ENCODE measurements at regions not wholly inside any gene's neighbourhood (a gene's known extent, or its start where the extent isn't known, plus 50 kb on each side); places are given as distances from the start of the nearest gene placed in this dataset.

DNA sequence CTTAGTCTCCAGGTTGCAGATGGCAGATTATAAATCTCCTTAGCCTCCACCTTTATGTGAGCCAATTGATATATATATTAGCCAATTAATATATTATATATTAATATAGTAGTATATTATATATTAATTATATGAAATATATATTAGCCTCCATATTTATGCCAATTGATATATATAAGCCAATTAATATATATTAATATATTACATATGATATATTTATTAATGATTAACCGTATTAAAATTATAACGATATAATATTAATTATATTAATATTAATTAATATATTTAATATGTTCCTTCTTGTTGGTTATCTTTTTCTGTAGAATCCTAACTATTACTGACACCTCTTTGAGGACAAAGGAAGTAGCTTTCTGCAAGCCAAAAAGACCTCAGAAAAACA, 972.5 kb downstream of the GBE1 start:
- Histone ChIP-seq H3K27ac (no peak overlapping the region), H3K27me3 (no peaks in the 10 kb centered on the region), H3K4me3 (no peak overlapping the region), H3K36me3 (no peaks in the 10 kb centered on the region), H3K4me1 (no peaks in the 10 kb centered on the region), H3K9me3 (no peaks in the 10 kb centered on the region)
- TF ChIP-seq EP300 (IDR thresholded peaks at IDR 0.05; ENCODE audit: low read depth): no peak
- TF ChIP-seq, protein P1, sequence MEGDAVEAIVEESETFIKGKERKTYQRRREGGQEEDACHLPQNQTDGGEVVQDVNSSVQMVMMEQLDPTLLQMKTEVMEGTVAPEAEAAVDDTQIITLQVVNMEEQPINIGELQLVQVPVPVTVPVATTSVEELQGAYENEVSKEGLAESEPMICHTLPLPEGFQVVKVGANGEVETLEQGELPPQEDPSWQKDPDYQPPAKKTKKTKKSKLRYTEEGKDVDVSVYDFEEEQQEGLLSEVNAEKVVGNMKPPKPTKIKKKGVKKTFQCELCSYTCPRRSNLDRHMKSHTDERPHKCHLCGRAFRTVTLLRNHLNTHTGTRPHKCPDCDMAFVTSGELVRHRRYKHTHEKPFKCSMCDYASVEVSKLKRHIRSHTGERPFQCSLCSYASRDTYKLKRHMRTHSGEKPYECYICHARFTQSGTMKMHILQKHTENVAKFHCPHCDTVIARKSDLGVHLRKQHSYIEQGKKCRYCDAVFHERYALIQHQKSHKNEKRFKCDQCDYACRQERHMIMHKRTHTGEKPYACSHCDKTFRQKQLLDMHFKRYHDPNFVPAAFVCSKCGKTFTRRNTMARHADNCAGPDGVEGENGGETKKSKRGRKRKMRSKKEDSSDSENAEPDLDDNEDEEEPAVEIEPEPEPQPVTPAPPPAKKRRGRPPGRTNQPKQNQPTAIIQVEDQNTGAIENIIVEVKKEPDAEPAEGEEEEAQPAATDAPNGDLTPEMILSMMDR (IDR thresholded peaks at IDR 0.05): no peak
- no peak for TF ChIP-seq POLR2AphosphoS5 (IDR thresholded peaks at IDR 0.05)
- no peak for TF ChIP-seq POLR2A (IDR thresholded peaks at IDR 0.05)
- in situ Hi-C loops (cut with MboI; ENCODE audit: low pct_ligation_motif_present in 1 of 4, low pct_unique_long_range_greater_than_20kb in 1 of 4, low sequenced_read_pairs in 3 of 4): no loop called here
- intact Hi-C loops (cut with DNase I; ENCODE audit: low total_unique reads): no loop called here
- DNase-seq: no peak
- WGBS, 2 donors (ENCODE audit: low coverage in 1 of 2): 60 to 86% methylated on average over 2 of the region's 2 CpGs

DNA sequence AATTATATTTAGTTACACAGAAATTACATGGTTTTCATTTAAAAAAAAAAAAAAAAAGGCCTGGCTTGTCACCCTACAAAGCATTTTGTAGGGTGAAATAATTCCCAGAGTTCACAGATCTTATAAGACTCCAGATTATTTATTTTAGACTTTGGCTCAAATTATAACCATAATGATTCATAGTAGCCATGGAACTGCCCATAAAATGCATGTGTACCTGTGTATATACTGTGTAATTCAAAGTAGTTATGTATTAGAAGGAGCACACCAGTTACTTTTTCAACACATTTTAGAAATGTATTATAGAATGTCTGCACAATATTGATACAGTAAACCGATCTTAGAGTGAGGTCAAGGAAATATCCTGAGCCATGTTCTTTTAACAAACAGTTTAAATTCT, 975.6 kb downstream of the GBE1 start:
- in situ Hi-C loops (cut with MboI; ENCODE audit: low pct_ligation_motif_present in 1 of 4, low pct_unique_long_range_greater_than_20kb in 1 of 4, low sequenced_read_pairs in 3 of 4): no loop called here

DNA sequence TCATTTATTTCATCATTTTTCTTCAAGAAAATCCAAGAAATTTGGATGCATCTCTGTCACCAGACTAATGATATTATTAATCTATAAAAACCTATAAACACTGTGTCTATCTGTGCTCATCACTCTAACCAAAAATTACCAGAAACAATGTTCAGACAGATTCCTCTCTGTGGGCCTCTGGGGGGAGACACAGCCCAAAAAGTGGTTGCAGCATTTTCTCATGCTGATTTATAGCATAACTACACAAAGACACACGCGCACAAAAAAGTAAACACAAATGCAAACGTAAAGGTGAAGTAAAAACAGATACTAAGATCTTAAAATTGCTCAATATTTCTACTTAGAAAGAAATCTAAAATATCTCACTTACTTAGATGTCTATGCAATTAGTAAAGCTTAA, 976.0 kb downstream of the GBE1 start:
- intact Hi-C loops (cut with DNase I; ENCODE audit: low total_unique reads): no loop called here
- H3K27ac ChIP-seq: no peak overlapping the region
- H3K36me3 ChIP-seq: no peaks in the 10 kb centered on the region
- no peak overlapping the region for H3K4me3 ChIP-seq
- no peaks in the 10 kb centered on the region for H3K9me3 ChIP-seq
- in situ Hi-C loops (cut with MboI; ENCODE audit: low pct_ligation_motif_present in 1 of 4, low pct_unique_long_range_greater_than_20kb in 1 of 4, low sequenced_read_pairs in 3 of 4): no loop called here
- TF ChIP-seq POLR2A (IDR thresholded peaks at IDR 0.05) (no peak), EP300 (IDR thresholded peaks at IDR 0.05; ENCODE audit: low read depth) (no peak), POLR2AphosphoS5 (IDR thresholded peaks at IDR 0.05) (no peak)
- TF ChIP-seq, protein P1 (IDR thresholded peaks at IDR 0.05): no peak
- no peak for DNase-seq
- no peaks in the 10 kb centered on the region for H3K4me1 ChIP-seq
- WGBS, 2 donors (ENCODE audit: low coverage in 1 of 2): 13 to 38% methylated on average over 3 of the region's 3 CpGs
- no peaks in the 10 kb centered on the region for H3K27me3 ChIP-seq

More for the DNA sequence above, 975.6 kb downstream of the GBE1 start:
- Histone ChIP-seq H3K4me3 (no peak overlapping the region), H3K27me3 (no peaks in the 10 kb centered on the region), H3K4me1 (no peaks in the 10 kb centered on the region), H3K9me3 (no peaks in the 10 kb centered on the region), H3K36me3 (no peaks in the 10 kb centered on the region), H3K27ac (no peak overlapping the region)
- WGBS, 2 donors (ENCODE audit: low coverage in 1 of 2): 42 to 63% methylated on average over 1 of the region's 1 CpG
- DNase-seq: no peak
- TF ChIP-seq POLR2A (IDR thresholded peaks at IDR 0.05) (no peak), POLR2AphosphoS5 (IDR thresholded peaks at IDR 0.05) (no peak), EP300 (IDR thresholded peaks at IDR 0.05; ENCODE audit: low read depth) (no peak)
- TF ChIP-seq, protein P1 (IDR thresholded peaks at IDR 0.05): no peak
- intact Hi-C loops (cut with DNase I; ENCODE audit: low total_unique reads): no loop called here

DNA sequence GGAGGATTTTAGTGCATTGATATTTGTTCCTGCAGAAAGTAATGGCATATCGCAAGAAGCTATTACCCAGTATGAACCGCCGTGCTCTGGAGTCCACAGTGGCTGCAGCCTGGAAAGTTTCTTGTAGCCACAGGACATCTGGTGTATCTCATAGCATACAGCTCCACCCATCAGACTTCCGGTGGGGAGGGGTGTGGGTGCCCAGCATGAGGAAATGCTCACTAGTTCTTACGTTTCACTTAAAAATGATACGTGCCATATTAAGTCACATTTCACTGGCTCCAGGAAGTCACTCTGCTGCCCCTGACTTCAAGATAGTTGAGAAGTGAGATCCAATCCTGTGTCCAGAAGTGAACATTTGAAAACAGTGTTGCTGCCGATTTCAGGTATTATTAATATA, 990.4 kb downstream of the GBE1 start:
- intact Hi-C loops (cut with DNase I; ENCODE audit: low total_unique reads) (no loop called here), in situ Hi-C loops (cut with MboI; ENCODE audit: low pct_ligation_motif_present in 1 of 4, low pct_unique_long_range_greater_than_20kb in 1 of 4, low sequenced_read_pairs in 3 of 4) (no loop called here)
- Histone ChIP-seq H3K4me3 (no peak overlapping the region), H3K27ac (no peak overlapping the region), H3K27me3 (no peaks in the 10 kb centered on the region), H3K36me3 (no peaks in the 10 kb centered on the region), H3K4me1 (no peaks in the 10 kb centered on the region), H3K9me3 (no peaks in the 10 kb centered on the region)
- 60 to 63% methylated on average over 2 to 7 of the region's 7 CpGs for WGBS, 2 donors (ENCODE audit: low coverage in 1 of 2)
- TF ChIP-seq POLR2A (IDR thresholded peaks at IDR 0.05) (no peak), POLR2AphosphoS5 (IDR thresholded peaks at IDR 0.05) (no peak), EP300 (IDR thresholded peaks at IDR 0.05; ENCODE audit: low read depth) (no peak)
- TF ChIP-seq, protein P1 (IDR thresholded peaks at IDR 0.05): no peak
- no peak for DNase-seq
